HFF-Myc (cell line): ENCODE measurements at regions not wholly inside any gene's neighbourhood (a gene's known extent, or its start where the extent isn't known, plus 50 kb on each side); places are given as distances from the start of the nearest gene placed in this dataset.
"Not testable (repeated sequence)": the region's sequence is repeated elsewhere in the genome, so short reads cannot be mapped to it uniquely, and the experiment has no call there.

Experiments used
- DNase-seq: peaks from one replicate; pipeline ENCODE4 v3.0.0-alpha.2; 2011; ENCODE audit warnings: low read depth; ENCODE audit errors: extremely low read depth
- H3K4me3 ChIP-seq: replicated peaks from 2 replicates; pipeline ENCODE4 v1.5.1; 2011; ENCODE audit warnings: low read depth, mild to moderate bottlenecking, control low read depth, low read length
- TF ChIP-seq, protein P1 (sequence below): IDR thresholded peaks from 2 replicates; pipeline ENCODE4 v1.5.1; 2012; ENCODE audit warnings: mild to moderate bottlenecking, low read depth, low read length, control low read depth; ENCODE audit errors: missing control alignments

DNA sequence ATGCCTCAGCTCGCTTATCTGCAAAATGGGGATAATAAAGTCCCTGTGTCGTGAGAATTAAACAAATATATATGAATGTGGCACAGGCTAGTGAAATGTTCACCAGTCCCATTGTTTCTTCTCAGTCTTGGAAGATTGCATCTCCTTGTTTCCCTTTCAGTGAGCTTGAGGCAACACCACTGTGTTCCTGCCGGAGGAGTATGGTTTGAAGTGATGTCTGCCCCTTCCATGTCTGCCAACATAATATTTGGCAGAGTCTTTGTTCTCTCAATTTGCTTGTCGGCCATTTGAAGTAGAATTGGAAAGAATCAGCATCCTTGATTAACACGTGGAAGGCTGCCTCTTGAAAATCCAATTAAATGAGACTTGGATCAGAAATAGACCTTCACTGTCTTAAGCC lies 1088.5 kb upstream of the INTU start:
- no peak overlapping the region for H3K4me3 ChIP-seq
- no peak for DNase-seq
- TF ChIP-seq, protein P1, sequence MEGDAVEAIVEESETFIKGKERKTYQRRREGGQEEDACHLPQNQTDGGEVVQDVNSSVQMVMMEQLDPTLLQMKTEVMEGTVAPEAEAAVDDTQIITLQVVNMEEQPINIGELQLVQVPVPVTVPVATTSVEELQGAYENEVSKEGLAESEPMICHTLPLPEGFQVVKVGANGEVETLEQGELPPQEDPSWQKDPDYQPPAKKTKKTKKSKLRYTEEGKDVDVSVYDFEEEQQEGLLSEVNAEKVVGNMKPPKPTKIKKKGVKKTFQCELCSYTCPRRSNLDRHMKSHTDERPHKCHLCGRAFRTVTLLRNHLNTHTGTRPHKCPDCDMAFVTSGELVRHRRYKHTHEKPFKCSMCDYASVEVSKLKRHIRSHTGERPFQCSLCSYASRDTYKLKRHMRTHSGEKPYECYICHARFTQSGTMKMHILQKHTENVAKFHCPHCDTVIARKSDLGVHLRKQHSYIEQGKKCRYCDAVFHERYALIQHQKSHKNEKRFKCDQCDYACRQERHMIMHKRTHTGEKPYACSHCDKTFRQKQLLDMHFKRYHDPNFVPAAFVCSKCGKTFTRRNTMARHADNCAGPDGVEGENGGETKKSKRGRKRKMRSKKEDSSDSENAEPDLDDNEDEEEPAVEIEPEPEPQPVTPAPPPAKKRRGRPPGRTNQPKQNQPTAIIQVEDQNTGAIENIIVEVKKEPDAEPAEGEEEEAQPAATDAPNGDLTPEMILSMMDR, result no peak

DNA sequence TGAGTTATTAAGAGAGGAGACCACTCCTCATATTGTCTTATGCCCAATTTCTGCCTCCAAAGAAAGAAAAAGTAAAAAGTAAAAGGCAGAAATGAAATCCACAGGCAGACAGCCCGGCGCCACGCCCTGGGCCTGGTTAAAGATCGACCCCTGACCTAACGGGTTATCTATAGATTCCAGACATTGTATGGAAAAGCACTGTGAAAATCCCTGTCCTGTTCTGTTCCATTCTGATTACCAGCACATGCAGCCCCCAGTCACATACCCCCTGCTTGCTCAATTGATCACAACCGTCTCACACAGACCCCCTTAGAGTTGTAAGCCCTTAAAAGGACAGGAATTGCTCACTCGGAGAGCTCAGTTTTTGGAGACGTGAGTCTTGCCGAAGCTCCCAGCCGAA lies 1086.6 kb upstream of the INTU start:
- not testable (repeated sequence) for DNase-seq, H3K4me3 ChIP-seq

DNA sequence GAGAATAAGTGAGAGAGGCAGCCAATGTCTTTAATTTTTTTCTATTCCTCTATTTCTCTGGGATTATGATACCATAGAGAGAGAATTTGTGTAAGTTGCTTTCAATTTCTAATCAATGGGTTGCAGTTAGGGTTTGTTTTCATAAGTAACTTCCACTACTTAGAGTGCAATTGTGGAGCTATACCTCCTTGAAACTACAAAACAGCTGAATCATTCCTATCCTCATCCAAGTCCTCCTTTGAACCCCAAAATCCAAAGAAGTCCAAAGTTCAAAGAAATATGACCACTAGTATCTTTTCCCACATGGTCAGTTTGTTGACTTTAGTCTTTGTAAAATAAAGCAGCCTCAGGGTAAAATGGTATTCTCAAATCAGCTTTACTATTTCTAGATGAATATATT lies 1085.4 kb upstream of the INTU start:
- H3K4me3 ChIP-seq, result no peak overlapping the region
- no peak for DNase-seq
- TF ChIP-seq, protein P1, result no peak

DNA sequence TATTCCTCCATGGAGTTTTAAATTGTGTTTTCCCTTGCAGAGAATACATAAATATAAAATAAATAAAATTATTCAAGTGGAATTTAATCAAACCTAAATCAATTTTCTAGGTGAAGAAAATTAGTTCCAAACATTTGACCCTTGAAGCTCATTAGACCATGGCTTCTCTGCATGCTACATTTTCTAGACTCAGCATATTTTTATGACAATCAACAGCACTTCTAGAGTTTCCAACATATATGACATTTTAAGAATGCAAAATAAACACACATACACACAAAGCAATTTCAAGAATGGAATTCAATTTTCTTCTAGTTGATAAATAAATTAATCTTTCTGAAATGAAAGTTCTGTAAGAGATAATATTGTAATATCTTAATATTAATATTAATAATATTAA lies 1083.9 kb upstream of the INTU start:
- H3K4me3 ChIP-seq, result no peak overlapping the region
- TF ChIP-seq, protein P1, result no peak
- no peak for DNase-seq

DNA sequence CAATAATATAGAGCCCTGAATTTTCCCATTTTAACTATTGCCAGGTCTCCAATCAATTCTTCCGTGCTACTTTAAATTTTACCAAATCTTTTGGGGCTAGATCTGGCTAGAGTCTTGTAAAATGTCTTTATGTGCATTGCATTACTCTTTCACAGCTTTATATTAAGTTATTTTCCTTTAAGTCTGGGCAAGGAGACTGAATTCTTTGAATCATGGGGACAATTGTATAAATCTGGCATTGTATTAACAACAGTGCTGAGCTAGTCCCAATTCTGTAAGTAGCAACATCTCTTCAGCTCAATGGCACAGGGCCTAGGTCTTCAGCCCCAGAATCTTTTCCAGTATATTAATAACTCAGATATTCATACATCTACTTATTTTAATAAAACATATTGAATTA lies 1080.4 kb upstream of the INTU start:
- no peak for DNase-seq
- H3K4me3 ChIP-seq, result no peak overlapping the region
- TF ChIP-seq, protein P1, result no peak

DNA sequence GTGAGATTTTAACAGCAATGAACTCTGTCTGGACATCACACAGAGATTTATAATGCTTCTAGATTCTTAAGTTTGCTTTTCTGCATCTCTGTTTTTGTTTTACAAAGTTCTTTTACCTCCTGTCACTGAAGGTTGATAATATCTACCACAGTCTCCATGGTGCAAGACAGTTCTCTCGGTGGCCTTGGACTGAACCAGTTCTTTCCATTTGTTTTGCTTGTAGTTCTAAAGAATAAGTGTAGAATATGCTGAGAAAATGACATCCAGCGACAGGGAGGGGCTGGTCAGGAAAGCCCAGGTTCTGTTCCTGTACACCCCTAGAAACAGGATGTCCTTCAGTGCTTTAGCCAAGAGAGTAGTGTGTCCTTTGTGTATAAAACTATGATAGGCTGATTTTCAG lies 1079.5 kb upstream of the INTU start:
- TF ChIP-seq, protein P1, result no peak
- DNase-seq, result no peak
- no peak overlapping the region for H3K4me3 ChIP-seq

DNA sequence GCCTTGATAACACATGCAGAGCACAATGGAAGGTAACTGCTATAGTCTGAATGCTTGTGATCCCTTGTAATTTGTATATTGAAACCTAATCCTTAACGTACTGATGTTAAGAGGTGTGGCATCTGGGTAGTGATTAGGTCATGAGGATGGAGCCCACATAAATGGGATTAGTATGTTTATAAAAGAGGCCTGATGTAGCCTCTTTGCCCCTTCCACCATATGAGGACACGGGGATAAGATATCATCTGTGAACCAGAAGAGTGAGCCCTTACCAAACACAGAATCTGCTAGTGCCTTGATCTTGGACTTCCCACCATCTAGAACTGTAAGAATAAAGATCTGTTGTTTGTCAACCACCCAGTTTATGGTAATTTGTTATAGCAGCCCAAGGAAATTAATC lies 1074.2 kb upstream of the INTU start:
- H3K4me3 ChIP-seq, result no peak overlapping the region
- DNase-seq, result no peak
- TF ChIP-seq, protein P1, result no peak
